GM21619 (cell line): ENCODE measurements at regions not wholly inside any gene's neighbourhood (a gene's known extent, or its start where the extent isn't known, plus 50 kb on each side); places are given as distances from the start of the nearest gene placed in this dataset.
A peak's percentile ranks its signal among the peaks of the same experiment; 100 is the strongest.

ENCODE experiments used
- ATAC-seq: cut with Tn5 transposase; IDR thresholded peaks from one replicate; pipeline ENCODE4 v1.9.1; 2021; ENCODE audit not compliant: unreplicated experiment

DNA sequence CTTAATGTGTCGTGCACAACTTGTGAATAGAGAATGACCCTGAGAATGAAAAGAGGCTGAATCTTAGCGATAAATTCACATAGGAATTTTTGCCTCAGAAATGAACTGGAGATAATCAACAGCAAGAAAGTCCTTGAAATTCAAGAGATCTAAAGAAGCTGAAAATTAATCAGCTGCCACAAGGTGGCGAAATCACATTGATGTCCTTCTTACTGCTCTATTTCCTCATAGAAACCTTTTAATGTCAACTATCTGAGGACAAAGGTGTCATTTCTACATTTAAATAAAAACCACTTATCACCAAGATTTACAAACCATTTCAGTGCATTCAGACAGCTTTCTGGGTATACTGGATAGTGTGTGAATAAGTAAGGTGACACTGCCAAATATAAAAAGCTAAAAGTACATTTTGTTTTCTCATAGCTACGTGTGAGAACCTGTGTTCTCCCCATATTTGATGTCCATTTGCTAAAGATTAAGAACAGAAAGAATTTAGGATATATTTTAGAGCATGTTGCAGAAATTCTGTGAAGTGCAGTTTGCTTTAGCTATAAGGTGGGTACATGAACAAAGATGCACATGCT is 485.3 kb upstream of the PTBP2 start:
- ATAC-seq: peak; percentile 60

- no peak for ATAC-seq
Measured at GRCh38 chr1:96238426-96238825, 483.2 kb upstream of the PTBP2 start.

DNA sequence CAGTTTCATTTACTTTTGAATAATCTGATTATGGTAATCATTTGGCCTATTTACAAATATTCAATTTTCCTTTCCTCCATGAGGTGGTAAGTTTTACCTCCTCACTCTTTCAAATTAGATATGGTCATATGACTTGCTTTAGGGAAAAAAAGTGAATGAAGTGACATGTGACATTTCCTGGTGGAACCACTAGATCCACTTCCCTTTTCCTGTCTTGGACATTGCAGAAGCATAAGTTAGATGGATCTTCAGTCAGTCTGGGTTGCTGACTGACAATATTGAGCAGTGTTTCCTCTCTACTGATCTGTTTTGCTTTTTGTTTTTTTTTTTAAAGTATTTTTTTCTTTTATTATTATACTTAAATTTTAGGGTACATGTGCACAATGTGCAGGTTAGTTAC is 481.1 kb upstream of the PTBP2 start:
- no peak for ATAC-seq

- ATAC-seq: no peak
Measured at GRCh38 chr1:96253246-96254035, 468.1 kb upstream of the PTBP2 start.

GRCh38 chr1:96256130-96256790 is 465.3 kb upstream of the PTBP2 start:
- ATAC-seq: no peak

DNA sequence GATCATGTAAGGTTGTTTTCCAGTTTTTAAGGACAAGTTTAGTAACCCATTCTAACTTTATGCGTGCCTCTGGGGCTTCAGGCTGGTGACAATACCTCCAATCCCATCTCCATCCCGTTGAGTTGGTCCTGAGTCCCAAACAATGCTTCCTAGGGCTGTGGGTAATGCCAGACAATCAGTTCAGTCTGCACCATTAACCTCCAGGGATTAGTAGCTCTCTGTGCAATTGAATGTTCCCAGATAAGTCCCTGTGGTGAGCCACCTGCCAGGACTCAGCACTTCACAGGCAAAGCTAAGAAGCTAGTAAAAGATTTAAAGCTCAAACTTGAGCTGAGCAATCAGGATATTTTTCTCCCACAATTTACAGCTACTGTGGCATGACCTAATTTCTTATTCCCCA is 462.2 kb upstream of the PTBP2 start:
- ATAC-seq: no peak

- ATAC-seq: no peak
Measured at GRCh38 chr1:96281491-96281890, 440.1 kb upstream of the PTBP2 start.

GRCh38 chr1:96290033-96290432 is 431.6 kb upstream of the PTBP2 start:
- ATAC-seq: no peak

GRCh38 chr1:96290801-96291200 is 430.8 kb upstream of the PTBP2 start:
- no peak for ATAC-seq

GRCh38 chr1:96291468-96291867 is 430.1 kb upstream of the PTBP2 start:
- ATAC-seq: no peak

DNA sequence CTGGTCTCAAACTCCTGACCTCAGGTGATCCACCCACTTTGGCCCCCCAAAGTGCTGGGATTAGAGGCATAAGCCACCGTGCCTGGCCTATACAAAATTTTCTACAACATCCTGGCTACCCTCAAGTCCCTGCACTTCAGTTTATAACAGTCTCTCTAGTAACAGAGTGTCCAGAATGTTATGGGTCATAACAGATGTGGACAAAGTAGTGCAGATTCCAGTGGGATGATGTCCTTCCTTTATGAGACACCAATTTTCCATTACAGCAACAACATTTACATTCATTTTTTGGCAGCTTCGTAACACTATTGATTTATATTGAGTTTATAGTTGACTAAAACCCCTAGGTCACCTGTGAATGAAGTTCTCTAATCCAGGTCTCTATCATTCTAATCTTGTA is 429.4 kb upstream of the PTBP2 start:
- no peak for ATAC-seq

DNA sequence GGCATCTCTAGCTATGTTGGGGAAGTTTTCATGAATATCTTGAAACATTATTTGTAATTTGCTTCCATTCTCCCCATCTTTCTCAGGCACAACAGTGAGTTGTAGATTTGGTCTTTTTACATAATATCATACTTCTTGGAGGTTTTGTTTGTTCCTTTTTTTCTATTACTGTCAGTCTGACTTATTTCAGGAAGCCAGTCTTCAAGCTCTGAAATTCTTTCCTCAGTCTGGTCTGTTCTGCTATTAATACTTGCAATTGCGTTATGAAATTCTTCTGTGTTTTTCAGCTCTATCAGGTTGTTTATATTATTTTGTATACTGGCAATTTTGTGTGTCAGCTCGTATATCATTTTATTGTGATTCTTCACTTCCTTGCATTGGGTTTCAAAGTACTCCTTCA is 424.6 kb upstream of the PTBP2 start:
- no peak for ATAC-seq

- no peak for ATAC-seq
Measured at GRCh38 chr1:96306809-96307560, 414.6 kb upstream of the PTBP2 start.

GRCh38 chr1:96308314-96308713 is 413.3 kb upstream of the PTBP2 start:
- ATAC-seq: no peak

- ATAC-seq: no peak
Measured at GRCh38 chr1:96309783-96310182, 411.8 kb upstream of the PTBP2 start.

DNA sequence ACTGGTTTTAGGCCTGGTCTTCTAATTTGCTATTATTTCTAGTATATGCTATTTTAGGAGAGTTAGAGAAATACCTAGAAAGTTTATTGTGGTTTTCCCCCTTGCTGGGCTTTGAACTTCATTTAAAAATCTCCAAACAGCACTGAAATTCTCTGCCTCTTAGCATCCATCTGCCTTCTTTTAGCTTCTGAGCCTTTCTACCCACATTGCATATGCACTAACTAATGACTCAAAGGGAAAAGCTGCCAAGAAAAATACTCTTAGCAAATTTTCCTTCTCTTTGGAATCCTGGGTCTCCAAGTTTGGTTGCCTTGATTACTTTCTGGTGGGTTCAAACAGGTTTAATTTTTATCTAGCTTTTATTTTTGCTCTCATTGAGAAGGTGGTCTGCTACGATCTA is 408.4 kb upstream of the PTBP2 start:
- ATAC-seq: no peak

DNA sequence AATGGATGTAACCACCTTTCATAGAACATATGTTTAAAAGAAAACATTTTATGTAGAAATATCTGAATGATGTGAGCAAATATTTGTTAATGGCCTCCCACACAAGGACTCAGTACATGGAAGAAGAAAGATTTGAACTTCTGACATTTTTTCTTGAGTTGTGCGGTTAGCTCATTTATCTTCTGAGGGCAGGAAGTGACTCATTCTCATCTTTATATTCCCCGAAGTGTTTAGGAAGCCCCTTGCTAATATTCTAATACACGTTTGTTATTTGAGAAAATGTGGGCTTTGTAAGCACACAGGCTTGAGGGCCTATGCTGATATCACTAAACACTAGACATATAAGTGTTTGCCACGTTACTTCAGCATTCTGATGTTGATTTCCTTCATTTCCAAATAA is 392.5 kb upstream of the PTBP2 start:
- ATAC-seq: no peak

DNA sequence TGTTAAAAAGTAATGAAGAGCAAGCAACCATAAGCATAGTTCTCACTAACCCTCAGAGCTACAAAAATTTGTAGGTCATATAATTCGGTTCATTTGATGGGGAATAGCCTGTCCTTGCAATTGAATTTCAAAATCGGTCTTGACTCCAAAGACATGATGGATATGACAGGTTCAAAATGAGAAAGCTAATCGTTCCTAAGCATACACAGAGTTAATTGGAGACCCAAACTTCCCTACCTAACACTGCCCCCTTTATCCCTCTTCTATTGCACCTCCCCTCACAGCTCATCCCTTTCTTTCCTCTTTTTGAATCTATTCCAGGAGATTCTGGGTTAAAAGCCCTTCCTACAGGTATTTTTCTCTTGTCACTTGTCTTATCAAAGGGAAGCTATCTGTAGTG is 390.0 kb upstream of the PTBP2 start:
- no peak for ATAC-seq

GRCh38 chr1:96333522-96334235 is 387.9 kb upstream of the PTBP2 start:
- ATAC-seq: no peak

DNA sequence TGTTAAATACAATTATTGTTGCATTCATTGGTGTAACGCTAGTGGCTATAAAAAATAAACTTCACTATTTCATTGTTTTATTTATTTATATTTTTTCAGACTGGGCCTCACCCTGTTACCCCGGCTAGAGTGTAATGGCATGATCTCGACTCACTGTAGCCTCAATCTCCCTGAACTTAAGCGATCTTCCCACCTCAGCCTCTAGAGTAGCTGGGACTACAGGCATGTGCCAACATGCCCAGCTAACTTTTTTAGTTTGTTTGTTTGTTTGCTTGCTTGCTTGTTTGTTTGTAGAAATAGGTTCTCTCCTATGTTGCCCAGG is 387.4 kb upstream of the PTBP2 start:
- no peak for ATAC-seq

DNA sequence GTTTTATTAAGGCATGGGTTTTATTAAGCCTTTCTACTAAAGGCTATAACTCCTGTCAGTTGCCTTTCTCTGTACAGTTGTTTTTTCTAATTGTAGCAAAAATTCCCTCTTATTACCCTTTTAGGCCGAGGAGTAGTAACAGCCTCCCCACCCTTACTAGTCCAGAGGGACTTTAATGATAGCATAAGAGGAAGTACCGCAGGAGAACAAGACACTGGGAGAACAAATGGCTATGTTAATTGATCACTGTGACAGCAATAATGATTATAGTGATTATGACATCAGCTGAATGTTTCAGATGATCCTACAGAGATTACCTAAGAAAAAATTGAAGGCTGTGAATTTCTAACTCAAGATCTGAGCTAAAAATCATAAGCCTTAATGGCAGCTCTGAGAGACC is 383.0 kb upstream of the PTBP2 start:
- ATAC-seq: no peak
